NOMO-1 treated with DMSO at 0.1 percent for 48 hours (cell line): ENCODE measurements at regions not wholly inside any gene's neighbourhood (a gene's known extent, or its start where the extent isn't known, plus 50 kb on each side); places are given as distances from the start of the nearest gene placed in this dataset.
A peak's percentile ranks its signal among the peaks of the same experiment; 100 is the strongest.

Experiments
- DNase-seq: peaks from one replicate; lab custom pipeline; 2025; ENCODE audit not compliant: unreplicated experiment; lab: John Stamatoyannopoulos, UW

- DNase-seq: peak; percentile 61
These were observed 52.5 kb upstream of the TTC29 start for GRCh38 chr4:146998157-146998556.

GRCh38 chr4:147003956-147004809 is 58.5 kb upstream of the TTC29 start:
- no peak for DNase-seq

- DNase-seq: no peak
These were observed 60.6 kb upstream of the TTC29 start for GRCh38 chr4:147006229-147006628.

GRCh38 chr4:147009875-147010274 is 64.2 kb upstream of the TTC29 start:
- no peak for DNase-seq

GRCh38 chr4:147011411-147011810 is 65.7 kb upstream of the TTC29 start:
- DNase-seq: no peak

- no peak for DNase-seq
These were observed 66.5 kb upstream of the TTC29 start for GRCh38 chr4:147012059-147012707.

- no peak for DNase-seq
These were observed 69.3 kb upstream of the TTC29 start for GRCh38 chr4:147014946-147015345.

GRCh38 chr4:147015491-147015890 is 69.8 kb upstream of the TTC29 start:
- no peak for DNase-seq

GRCh38 chr4:147017081-147017480 is 71.4 kb upstream of the TTC29 start:
- no peak for DNase-seq

- DNase-seq: peak; percentile 19
These were observed 73.4 kb upstream of the TTC29 start for GRCh38 chr4:147019091-147019490.

GRCh38 chr4:147020456-147020855 is 74.8 kb upstream of the TTC29 start:
- DNase-seq: no peak

GRCh38 chr4:147025042-147025441 is 79.4 kb upstream of the TTC29 start:
- DNase-seq: no peak

- no peak for DNase-seq
These were observed 83.6 kb upstream of the TTC29 start for GRCh38 chr4:147029296-147029695.

GRCh38 chr4:147034372-147034771 is 88.7 kb upstream of the TTC29 start:
- no peak for DNase-seq

- DNase-seq: no peak
These were observed 91.4 kb upstream of the TTC29 start for GRCh38 chr4:147037069-147037468.

GRCh38 chr4:147039976-147040575 is 94.4 kb upstream of the TTC29 start:
- no peak for DNase-seq

GRCh38 chr4:147040874-147041273 is 95.2 kb upstream of the TTC29 start:
- DNase-seq: no peak

GRCh38 chr4:147041376-147041775 is 95.7 kb upstream of the TTC29 start:
- no peak for DNase-seq

GRCh38 chr4:147042046-147042445 is 96.4 kb upstream of the TTC29 start:
- no peak for DNase-seq

- no peak for DNase-seq
These were observed 98.6 kb upstream of the TTC29 start for GRCh38 chr4:147044241-147044640.

GRCh38 chr4:147049946-147050345 is 104.3 kb upstream of the TTC29 start:
- no peak for DNase-seq

- DNase-seq: no peak
These were observed 104.7 kb upstream of the TTC29 start for GRCh38 chr4:147050356-147050765.
